GM12891 (cell line): ENCODE measurements at regions not wholly inside any gene's neighbourhood (a gene's known extent, or its start where the extent isn't known, plus 50 kb on each side); places are given as distances from the start of the nearest gene placed in this dataset.

Experiments used
- POLR2A ChIP-seq: IDR thresholded peaks from 2 replicates; pipeline ENCODE4 v1.6.1; 2011; ENCODE audit warnings: low read depth, low read length, control low read depth
- POLR2AphosphoS5 ChIP-seq: IDR thresholded peaks from 2 replicates; pipeline ENCODE4 v1.6.1; 2011; ENCODE audit warnings: low read depth, low read length, control low read depth

GRCh38 chr6:6996124-6996523 is 111.6 kb upstream of the RREB1 start:
- TF ChIP-seq POLR2A (no peak), POLR2AphosphoS5 (no peak)
